Spleen (tissue), 11 donors: ENCODE measurements at regions not wholly inside any gene's neighbourhood (a gene's known extent, or its start where the extent isn't known, plus 50 kb on each side); places are given as distances from the start of the nearest gene placed in this dataset.

Source experiments
- DNase-seq: peaks from one replicate; pipeline ENCODE4 v3.0.0-alpha.2; 2020
- H3K27ac ChIP-seq, 8 donors: fragments of 200-600 bp; sonication (generic) in 7 of 8; 1 replicate in 4 of 8; 2 replicates in 4 of 8; pipeline versions ENCODE4 v1.5.0 to v1.8.0; 2016 to 2021; ENCODE audit warnings: inconsistent platforms in 4 of 8, mild to moderate bottlenecking in 4 of 8, moderate library complexity in 1 of 8
- H3K27me3 ChIP-seq, 7 donors: fragments of 200-600 bp; sonication (generic) in 6 of 7; replicated peaks in 1 of 7; 1 replicate in 4 of 7; 2 replicates in 3 of 7; pipeline versions ENCODE4 v1.5.0 to v1.8.0; 2016 to 2021; ENCODE audit warnings: inconsistent platforms in 3 of 7, mild to moderate bottlenecking in 1 of 7
- H3K36me3 ChIP-seq, 6 donors: fragments of 200-600 bp; sonication (generic) in 5 of 6; 1 replicate in 4 of 6; 2 replicates in 2 of 6; pipeline versions ENCODE4 v1.5.0 to v1.8.0; 2016 to 2021; ENCODE audit warnings: inconsistent platforms in 2 of 6
- H3K4me1 ChIP-seq, 6 donors: fragments of 200-600 bp; sonication (generic) in 5 of 6; 1 replicate in 3 of 6; 2 replicates in 3 of 6; pipeline versions ENCODE4 v1.5.0 to v1.8.0; 2016 to 2021; ENCODE audit warnings: inconsistent platforms in 3 of 6
- H3K4me3 ChIP-seq, 8 donors: fragments of 200-600 bp; sonication (generic) in 7 of 8; 1 replicate in 4 of 8; 2 replicates in 4 of 8; pipeline versions ENCODE4 v1.5.0 to v1.8.0; 2016 to 2021; ENCODE audit warnings: inconsistent platforms in 4 of 8, mild to moderate bottlenecking in 4 of 8, moderate library complexity in 2 of 8
- H3K9me3 ChIP-seq, 8 donors: fragments of 200-600 bp; sonication (generic) in 7 of 8; 1 replicate in 4 of 8; 2 replicates in 4 of 8; pipeline versions ENCODE4 v1.5.0 to v1.8.0; 2016 to 2021; ENCODE audit warnings: inconsistent platforms in 4 of 8
- CTCF ChIP-seq, 11 experiments: fragments of 200-600 bp in 7 of 11; fragments of 450-650 bp in 4 of 11; sonication (generic) in 4 of 11; IDR thresholded peaks in 8 of 11; conservative IDR thresholded peaks in 3 of 11; 1 replicate in 7 of 11; 2 replicates in 4 of 11; pipeline versions ENCODE4 v1.4.0 to v1.8.0; 2016 to 2021; ENCODE audit warnings: antibody characterized with exemption in 11 of 11, inconsistent platforms in 4 of 11, mild to moderate bottlenecking in 1 of 11
- POLR2A ChIP-seq, 3 donors: fragments of 450-650 bp; IDR thresholded peaks; one replicate each; pipeline ENCODE4 v1.5.1; 2017; ENCODE audit warnings: antibody characterized with exemption in 3 of 3, mild to moderate bottlenecking in 1 of 3
- POLR2AphosphoS5 ChIP-seq, 3 donors: sonication (generic); formaldehyde crosslinking; IDR thresholded peaks; one replicate each; pipeline ENCODE4 v1.5.1; 2017; ENCODE audit warnings: antibody characterized with exemption in 3 of 3
- WGBS, 5 donors: extraction: QIAGEN DNeasy Blood & Tissue Kit in 3 of 5; methylation state at CpG; one replicate each; pipeline versions ENCODE4 v1.1.5 to v1.1.7; 2013 to 2018; 5-methylcytosine and 5-hydroxymethylcytosine counted together
- intact Hi-C: fragments of 100-400 bp; cut with DNase I; formaldehyde crosslinking; loops from one replicate; pipeline ENCODE4 v1.15.0; 2023; ENCODE audit warnings: low total_unique reads
- donor health status: healthy with polysubstance abuse.
- donor health status: DM: no; HTN: no; CAD: no; lungs with moderate emphysema.
- donor health status: DM: no; HTN: no; CAD: no.
- donor health status: Bipolar disorder and iron deficiency.
- donor health status: healthy.
- donor health status: DM: no; HTN: no; CAD: no.
- donor health status: DM: yes; HTN: yes; CAD: no.

- intact Hi-C loops = no loop called here
- H3K4me1 ChIP-seq = no peaks in the 10 kb centered on the region
- no peak for DNase-seq
- 73 to 89% (median 84%) methylated on average over 2 of the region's 2 CpGs for WGBS, 5 donors
- no peak overlapping the region for H3K27ac ChIP-seq
- H3K36me3 ChIP-seq = no peaks in the 10 kb centered on the region
- H3K9me3 ChIP-seq = no peaks in the 10 kb centered on the region
- H3K4me3 ChIP-seq = no peak overlapping the region
- H3K27me3 ChIP-seq = no peaks in the 10 kb centered on the region
- TF ChIP-seq POLR2AphosphoS5 (IDR thresholded peaks at IDR 0.05) (no peak), CTCF (IDR thresholded peaks at IDR 0.05 in 8 of 11, conservative IDR thresholded peaks at IDR 0.05 in 3 of 11) (no peak), POLR2A (IDR thresholded peaks at IDR 0.05) (no peak)
Measured at GRCh38 chr5:30894811-30895210, 298.7 kb upstream of the CDH6 start.

GRCh38 chr5:30891660-30892059, 301.8 kb upstream of the CDH6 start:
- H3K27ac ChIP-seq = no peak overlapping the region
- H3K4me3 ChIP-seq = no peak overlapping the region
- intact Hi-C loops = no loop called here
- no peaks in the 10 kb centered on the region for H3K4me1 ChIP-seq
- TF ChIP-seq CTCF (IDR thresholded peaks at IDR 0.05 in 8 of 11, conservative IDR thresholded peaks at IDR 0.05 in 3 of 11) (no peak), POLR2AphosphoS5 (IDR thresholded peaks at IDR 0.05) (no peak)
- H3K27me3 ChIP-seq = no peaks in the 10 kb centered on the region
- no peaks in the 10 kb centered on the region for H3K36me3 ChIP-seq
- DNase-seq = no peak
- H3K9me3 ChIP-seq = no peaks in the 10 kb centered on the region

GRCh38 chr5:30890377-30890776, 303.1 kb upstream of the CDH6 start:
- Histone ChIP-seq H3K9me3 (peaks cover 0 to 1% (median 0%) of the 10 kb centered on the region in 8 donors), H3K27ac (no peak overlapping the region), H3K4me1 (no peaks in the 10 kb centered on the region), H3K4me3 (no peak overlapping the region), H3K27me3 (no peaks in the 10 kb centered on the region), H3K36me3 (no peaks in the 10 kb centered on the region)
- WGBS, 5 donors = 31 to 65% (median 32%) methylated on average over 2 of the region's 2 CpGs
- TF ChIP-seq POLR2AphosphoS5 (IDR thresholded peaks at IDR 0.05) (no peak), CTCF (IDR thresholded peaks at IDR 0.05 in 8 of 11, conservative IDR thresholded peaks at IDR 0.05 in 3 of 11) (no peak), POLR2A (IDR thresholded peaks at IDR 0.05) (no peak)
- intact Hi-C loops = no loop called here
- no peak for DNase-seq

- DNase-seq = no peak
- WGBS, 5 donors = 77 to 81% (median 78%) methylated on average over 3 of the region's 3 CpGs
- no peak overlapping the region for H3K27ac ChIP-seq
- no peaks in the 10 kb centered on the region for H3K27me3 ChIP-seq
- TF ChIP-seq POLR2AphosphoS5 (IDR thresholded peaks at IDR 0.05) = no peak
- no peak for TF ChIP-seq CTCF (IDR thresholded peaks at IDR 0.05 in 8 of 11, conservative IDR thresholded peaks at IDR 0.05 in 3 of 11)
- no peak for TF ChIP-seq POLR2A (IDR thresholded peaks at IDR 0.05)
- H3K36me3 ChIP-seq = no peaks in the 10 kb centered on the region
- H3K9me3 ChIP-seq = peaks cover 0 to 18% (median 8%) of the 10 kb centered on the region in 8 donors
- intact Hi-C loops = no loop called here
- H3K4me1 ChIP-seq = no peaks in the 10 kb centered on the region
- no peak overlapping the region for H3K4me3 ChIP-seq
Measured at GRCh38 chr5:30880514-30880913, 313.0 kb upstream of the CDH6 start.
